ENCODE measurements at regions not wholly inside any gene's neighbourhood (a gene's known extent, or its start where the extent isn't known, plus 50 kb on each side); places are given as distances from the start of the nearest gene placed in this dataset.
"Not testable (repeated sequence)": the region's sequence is repeated elsewhere in the genome, so short reads cannot be mapped to it uniquely, and the experiment has no call there.

GRCh38 chr5:98363157-98363556 lies 410.3 kb upstream of the RGMB start:
- TF ChIP-seq, protein P1, sequence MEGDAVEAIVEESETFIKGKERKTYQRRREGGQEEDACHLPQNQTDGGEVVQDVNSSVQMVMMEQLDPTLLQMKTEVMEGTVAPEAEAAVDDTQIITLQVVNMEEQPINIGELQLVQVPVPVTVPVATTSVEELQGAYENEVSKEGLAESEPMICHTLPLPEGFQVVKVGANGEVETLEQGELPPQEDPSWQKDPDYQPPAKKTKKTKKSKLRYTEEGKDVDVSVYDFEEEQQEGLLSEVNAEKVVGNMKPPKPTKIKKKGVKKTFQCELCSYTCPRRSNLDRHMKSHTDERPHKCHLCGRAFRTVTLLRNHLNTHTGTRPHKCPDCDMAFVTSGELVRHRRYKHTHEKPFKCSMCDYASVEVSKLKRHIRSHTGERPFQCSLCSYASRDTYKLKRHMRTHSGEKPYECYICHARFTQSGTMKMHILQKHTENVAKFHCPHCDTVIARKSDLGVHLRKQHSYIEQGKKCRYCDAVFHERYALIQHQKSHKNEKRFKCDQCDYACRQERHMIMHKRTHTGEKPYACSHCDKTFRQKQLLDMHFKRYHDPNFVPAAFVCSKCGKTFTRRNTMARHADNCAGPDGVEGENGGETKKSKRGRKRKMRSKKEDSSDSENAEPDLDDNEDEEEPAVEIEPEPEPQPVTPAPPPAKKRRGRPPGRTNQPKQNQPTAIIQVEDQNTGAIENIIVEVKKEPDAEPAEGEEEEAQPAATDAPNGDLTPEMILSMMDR (IDR thresholded peaks at IDR 0.05; ENCODE audit: insufficient read depth, missing control alignments), result no peak
- DNase-seq (ENCODE audit: insufficient read length, low spot score) (no peak), FAIRE-seq (no peak)

GRCh38 chr5:98364549-98364948 lies 408.9 kb upstream of the RGMB start:
- no peak for DNase-seq (ENCODE audit: insufficient read length, low spot score)
- FAIRE-seq, result no peak

GRCh38 chr5:98365126-98365525 lies 408.3 kb upstream of the RGMB start:
- TF ChIP-seq, protein P1 (IDR thresholded peaks at IDR 0.05; ENCODE audit: insufficient read depth, missing control alignments), result no peak
- FAIRE-seq (no peak), DNase-seq (ENCODE audit: insufficient read length, low spot score) (no peak)

More at GRCh38 chr5:98364549-98364948, 408.9 kb upstream of the RGMB start:
- TF ChIP-seq, protein P1 (IDR thresholded peaks at IDR 0.05; ENCODE audit: insufficient read depth, missing control alignments), result no peak

DNA sequence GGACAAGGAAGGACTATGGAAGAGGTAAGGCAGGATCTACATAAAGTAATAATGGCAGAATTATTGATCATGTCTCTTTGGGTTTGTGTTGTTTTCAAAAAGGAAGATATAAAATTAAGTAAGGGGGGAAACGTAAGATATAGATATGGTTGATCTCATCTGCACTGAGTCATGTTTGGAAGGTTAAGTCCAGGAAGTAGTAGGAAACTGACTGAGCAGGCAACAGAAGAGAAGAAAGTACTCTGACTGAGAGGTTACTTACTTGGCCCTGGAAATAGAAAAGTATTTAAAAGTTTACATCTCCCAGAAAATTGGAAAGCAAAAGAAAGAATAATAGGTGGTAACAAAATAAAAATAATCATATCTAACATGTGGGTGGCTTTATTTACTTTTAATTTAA lies 405.3 kb upstream of the RGMB start:
- FAIRE-seq, result no peak

GRCh38 chr5:98372351-98372750 lies 401.1 kb upstream of the RGMB start:
- TF ChIP-seq, protein P1 (IDR thresholded peaks at IDR 0.05; ENCODE audit: insufficient read depth, missing control alignments), result no peak
- FAIRE-seq (no peak), DNase-seq (ENCODE audit: insufficient read length, low spot score) (no peak)

More for the DNA sequence above, 405.3 kb upstream of the RGMB start:
- DNase-seq (ENCODE audit: insufficient read length, low spot score), result no peak
- TF ChIP-seq, protein P1 (IDR thresholded peaks at IDR 0.05; ENCODE audit: insufficient read depth, missing control alignments), result no peak

DNA sequence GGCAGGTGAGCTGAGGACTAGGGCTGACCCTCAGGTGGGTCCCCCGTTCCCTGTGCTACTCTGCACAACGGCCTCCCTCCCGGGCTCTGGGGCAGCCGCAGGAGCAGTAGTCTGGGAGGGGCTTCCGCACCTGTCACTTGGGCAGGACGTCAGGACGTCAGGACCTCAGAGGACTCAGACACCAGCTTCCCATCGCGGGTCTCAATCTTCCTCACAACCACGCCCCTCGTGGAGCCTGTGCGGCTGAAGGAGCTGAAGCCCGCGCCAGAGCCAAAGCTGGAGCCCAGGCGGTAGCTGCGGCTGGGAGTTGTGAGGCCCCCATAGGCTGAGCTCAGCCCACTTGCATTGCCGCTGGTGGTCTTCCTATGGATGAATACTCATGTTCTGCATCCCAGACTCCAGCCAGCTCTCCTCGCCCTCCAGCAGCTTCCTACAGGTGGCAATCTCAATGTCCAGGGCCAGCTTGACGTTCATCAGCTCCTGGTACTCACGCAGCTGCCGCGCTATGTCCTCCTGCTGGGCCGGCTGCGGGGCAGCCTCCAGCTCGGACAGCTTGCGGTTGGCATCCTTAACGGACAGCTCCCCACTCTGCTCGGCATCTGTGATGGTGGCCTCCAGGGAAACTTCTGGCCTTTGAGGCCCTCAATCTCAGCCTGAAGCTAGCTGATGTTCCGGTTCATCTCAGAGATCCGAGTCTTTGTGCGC lies 381.4 kb upstream of the RGMB start:
- TF ChIP-seq, protein P1 (IDR thresholded peaks at IDR 0.05; ENCODE audit: insufficient read depth, missing control alignments), result no peak
- FAIRE-seq (no peak), DNase-seq (ENCODE audit: insufficient read length, low spot score) (no peak)

DNA sequence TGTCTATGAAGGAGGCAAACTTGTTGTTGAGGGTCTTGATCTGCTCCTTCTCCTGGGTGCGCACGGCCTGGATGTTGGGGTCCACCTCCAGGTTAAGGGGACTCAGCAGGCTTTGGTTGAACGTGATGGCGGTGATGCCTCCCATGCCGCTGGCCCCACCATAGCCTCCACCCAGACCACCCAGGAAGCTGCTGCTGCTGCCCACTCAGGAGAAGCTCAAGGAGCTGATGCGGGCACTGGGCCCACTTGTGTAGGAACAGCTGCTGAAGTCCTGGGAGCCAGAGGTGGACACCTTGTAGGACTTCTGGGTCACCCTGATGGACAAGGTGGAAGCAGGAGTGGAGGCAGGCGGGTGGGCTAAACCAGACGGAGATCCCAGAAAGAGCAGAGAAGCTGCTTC lies 380.3 kb upstream of the RGMB start:
- FAIRE-seq; DNase-seq (ENCODE audit: insufficient read length, low spot score): not testable (repeated sequence)
